C1 segment of cervical spinal cord (tissue), 14 donors: ENCODE measurements at regions not wholly inside any gene's neighbourhood (a gene's known extent, or its start where the extent isn't known, plus 50 kb on each side); places are given as distances from the start of the nearest gene placed in this dataset.

Source experiments
- DNase-seq, 14 donors: peaks; one replicate each; lab custom pipeline; 2025; lab: John Stamatoyannopoulos, UW

DNA sequence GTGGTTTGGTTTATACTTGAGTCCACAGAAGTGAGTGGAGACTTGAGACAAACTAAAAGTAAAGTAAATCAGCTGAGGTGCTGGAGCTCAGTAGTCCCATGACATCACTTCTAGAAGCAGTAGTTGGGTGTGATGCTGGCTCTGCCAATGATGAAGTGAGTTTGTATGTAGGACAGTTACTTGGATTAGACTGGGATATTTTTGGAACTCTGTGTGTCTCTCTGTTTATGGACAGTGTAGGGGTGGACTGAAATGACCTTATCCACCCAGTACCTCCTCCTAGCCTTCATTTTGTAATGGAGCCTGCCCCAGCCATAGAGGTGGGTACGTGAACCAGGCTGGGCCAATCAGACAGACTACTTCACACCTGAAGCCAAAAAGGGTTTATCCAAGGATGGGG is 52.2 kb downstream of the POLR1D start:
- DNase-seq, result no peak

GRCh38 chr13:27678306-27679040 is 56.8 kb downstream of the POLR1D start:
- DNase-seq, result no peak

GRCh38 chr13:27679396-27679795 is 57.7 kb downstream of the POLR1D start:
- no peak for DNase-seq

DNA sequence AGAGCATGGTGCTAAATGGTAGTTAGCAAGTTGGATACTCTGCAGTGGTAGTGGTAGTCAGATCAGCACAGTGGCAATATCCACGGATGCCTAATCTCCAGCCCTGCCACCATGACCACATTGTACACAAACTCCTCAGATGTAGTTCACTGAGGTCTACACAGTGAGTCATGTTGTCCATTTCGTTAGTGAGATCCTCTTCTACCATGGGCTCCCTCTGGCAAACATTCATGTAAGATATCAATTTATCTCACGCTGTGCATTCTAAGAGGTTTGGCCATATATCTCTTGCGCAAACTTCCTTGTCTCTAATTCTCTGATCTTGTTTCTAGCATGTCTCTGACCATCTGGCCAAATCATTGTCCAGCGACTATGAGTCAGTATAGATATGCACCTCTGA is 58.2 kb downstream of the POLR1D start:
- no peak for DNase-seq

DNA sequence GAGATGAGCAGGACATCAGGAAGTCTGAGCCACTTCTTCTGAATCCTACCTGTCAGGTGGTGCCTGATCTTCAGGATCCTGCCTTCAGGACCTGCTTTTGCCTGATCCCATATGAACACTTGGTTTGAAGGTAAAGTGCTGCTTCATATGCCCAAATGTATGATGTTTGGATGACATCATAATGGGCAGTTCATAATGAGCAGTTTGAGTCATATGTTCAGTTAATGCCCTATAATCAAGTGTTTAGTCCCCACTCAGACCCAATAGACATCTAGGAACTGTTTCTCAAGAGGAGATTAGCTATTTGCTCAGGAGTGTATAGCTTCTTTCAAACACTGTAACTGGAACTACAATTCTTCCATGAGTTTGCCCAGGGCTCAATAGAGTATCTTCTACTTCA is 58.8 kb downstream of the POLR1D start:
- DNase-seq, result no peak

- DNase-seq, result no peak
Observed at GRCh38 chr13:27691207-27691606, 69.5 kb downstream of the POLR1D start.

DNA sequence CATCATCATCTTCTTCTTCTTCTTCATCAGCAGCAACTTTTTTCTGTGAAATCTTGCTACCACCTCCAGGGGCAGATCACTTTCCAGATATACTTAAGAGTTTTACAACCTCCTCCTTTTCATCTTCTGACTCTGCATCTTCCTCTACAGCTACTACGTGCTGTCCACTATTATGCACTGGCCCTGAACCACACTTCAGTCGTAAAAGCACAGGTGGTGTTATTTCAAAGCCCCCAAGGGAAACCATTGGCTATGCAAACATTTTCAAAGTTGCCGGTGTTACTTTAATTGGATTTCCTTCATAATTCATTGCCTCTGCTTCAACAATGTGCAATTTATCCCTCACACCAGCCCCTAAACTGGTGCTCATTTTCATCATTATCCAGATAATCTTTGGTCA is 75.0 kb downstream of the POLR1D start:
- DNase-seq, result no peak

- no peak for DNase-seq
Observed at GRCh38 chr13:27699952-27700351, 78.3 kb downstream of the POLR1D start.

GRCh38 chr13:27704681-27705080 is 83.0 kb downstream of the POLR1D start:
- DNase-seq, result no peak

DNA sequence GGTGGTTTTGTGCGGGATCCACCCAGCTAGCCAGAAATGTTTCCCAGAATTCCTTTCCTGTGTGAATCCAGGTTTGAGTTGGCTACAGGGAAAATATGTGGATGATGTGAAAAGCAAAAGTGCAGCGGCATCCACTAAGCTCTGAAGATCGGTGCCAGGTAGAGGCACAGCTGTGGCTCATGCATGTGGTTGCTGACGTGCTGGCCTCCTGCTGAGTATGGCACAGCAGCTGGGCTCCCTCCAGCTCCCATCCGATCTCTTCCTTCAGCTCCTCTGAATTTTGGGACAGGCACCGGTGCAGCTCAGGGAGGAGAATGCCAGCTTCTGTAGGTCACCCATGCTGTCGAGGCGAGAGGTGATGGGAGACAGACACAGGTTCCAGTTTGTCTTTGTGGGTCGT is 84.0 kb upstream of the GSX1 start:
- no peak for DNase-seq

- DNase-seq, result no peak
Observed at GRCh38 chr13:27709779-27710178, 82.5 kb upstream of the GSX1 start.

DNA sequence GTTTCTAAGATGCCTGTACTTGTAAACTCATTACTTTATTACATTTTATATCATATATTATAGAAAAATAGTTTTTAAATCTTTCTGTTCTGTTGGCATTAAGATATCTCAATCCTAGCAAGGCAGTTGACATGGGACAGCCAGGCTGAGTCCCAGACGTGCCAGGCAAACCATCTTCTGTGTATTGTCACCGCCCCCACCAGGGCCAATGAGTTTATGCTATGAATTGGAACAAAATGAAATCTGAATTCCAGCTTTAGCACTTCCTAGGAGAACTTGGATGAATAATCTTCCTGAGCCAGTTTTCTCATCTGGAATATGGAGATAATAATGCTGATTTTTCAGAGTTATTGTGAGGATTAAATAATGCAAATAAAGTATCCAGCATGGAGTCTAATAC is 79.9 kb upstream of the GSX1 start:
- DNase-seq, result no peak

DNA sequence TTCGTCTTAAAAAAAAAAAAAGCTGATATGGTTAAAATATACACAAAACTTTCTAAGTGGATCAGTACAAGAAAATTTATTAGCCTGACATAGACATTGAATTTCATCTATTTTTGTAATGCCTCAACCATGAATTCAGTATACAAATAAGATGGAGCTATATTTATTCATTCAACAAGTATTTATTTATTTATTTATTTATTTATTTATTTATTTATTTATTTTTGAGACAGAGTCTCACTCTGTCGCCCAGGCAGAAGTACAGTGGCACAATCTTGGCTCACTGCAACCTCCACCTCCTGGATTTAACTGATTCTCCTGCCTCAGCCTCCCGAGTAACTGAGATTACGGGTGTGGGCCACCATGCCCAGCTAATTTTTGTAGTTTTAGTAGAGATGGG is 78.5 kb upstream of the GSX1 start:
- no peak for DNase-seq

DNA sequence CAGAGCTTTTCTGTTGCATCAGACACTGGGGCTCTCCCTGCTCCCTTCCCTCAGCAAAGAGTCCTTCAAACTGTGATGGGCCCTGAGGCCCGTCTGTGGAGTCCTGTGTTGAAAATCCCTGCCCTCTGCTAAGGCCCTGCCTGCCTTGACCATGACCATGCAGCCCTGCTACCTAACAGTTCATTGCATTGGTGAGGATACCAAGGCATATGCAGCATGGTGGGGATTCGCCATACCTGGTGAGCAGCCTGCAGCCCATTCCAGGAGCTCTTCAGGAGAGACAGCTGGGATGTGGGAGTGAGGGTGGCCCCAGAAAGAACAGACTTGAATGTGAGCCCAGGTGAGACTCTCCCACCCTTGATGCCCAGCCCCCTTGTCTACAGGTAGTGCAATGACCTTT is 70.6 kb upstream of the GSX1 start:
- DNase-seq, result no peak

DNA sequence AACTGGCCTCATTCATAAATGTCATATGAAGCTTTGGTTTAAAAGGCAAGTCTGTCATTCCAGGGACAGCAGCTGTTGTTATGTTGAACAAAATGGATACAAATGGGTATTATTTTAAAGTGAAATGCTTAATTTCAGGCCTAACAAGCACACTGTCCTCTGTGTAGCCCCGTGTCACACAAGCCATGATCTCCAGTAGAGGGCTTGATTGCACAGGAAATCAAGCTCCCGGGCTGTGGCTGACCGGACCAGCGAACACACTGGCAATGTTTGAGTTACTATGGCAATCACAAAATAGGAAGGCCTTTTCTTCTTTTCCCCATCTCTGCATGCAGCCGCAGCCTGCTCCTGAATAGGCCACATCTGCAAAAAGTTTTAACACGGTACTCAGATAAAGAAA is 64.0 kb upstream of the GSX1 start:
- DNase-seq, result peak in 7 of 14 donors; percentile 3 to 25 (median 9)

- no peak for DNase-seq
Observed at GRCh38 chr13:27730191-27730590, 62.1 kb upstream of the GSX1 start.
